ENCODE measurements at regions not wholly inside any gene's neighbourhood (a gene's known extent, or its start where the extent isn't known, plus 50 kb on each side); places are given as distances from the start of the nearest gene placed in this dataset.

- no peak for TF ChIP-seq CTCF (IDR thresholded peaks at IDR 0.05)
- no peak for TF ChIP-seq EZH2 (IDR thresholded peaks at IDR 0.05)
These were observed 592.6 kb downstream of the REEP3 start for GRCh38 chr10:64113792-64114191.

Measured in neural progenitor cell (in vitro differentiated cells).